Stimulated activated CD4-positive, alpha-beta T cell treated with anti-CD3 and anti-CD28 coated beads, Interleukin-4, amount 100 ng/mL, for 24 hours (primary cell): ENCODE measurements at regions not wholly inside any gene's neighbourhood (a gene's known extent, or its start where the extent isn't known, plus 50 kb on each side); places are given as distances from the start of the nearest gene placed in this dataset.
"Not testable (repeated sequence)": the region's sequence is repeated elsewhere in the genome, so short reads cannot be mapped to it uniquely, and the experiment has no call there.

Source experiments
- DNase-seq: peaks from one replicate; pipeline ENCODE4 v3.0.0-alpha.2; 2020

DNA sequence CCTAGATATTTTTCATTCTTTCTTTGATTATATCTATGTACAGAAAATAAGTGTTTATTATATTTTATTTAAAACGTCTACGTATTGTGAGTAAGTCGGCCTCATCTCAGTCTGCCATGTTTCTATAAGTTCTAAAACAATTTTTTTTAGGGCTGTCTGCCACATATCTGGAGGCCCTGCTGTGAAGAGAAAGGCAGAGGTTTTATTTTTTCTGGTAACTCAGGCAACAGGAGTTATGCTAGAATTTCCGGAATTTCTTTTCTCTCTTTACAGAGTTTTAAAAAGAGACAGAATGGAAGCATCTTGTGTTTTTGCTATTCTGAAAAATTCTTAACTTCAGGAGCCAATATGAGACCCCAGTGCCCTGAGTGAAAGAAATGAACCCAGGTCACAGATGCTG is 1124.0 kb upstream of the TENM3 start:
- DNase-seq = no peak

DNA sequence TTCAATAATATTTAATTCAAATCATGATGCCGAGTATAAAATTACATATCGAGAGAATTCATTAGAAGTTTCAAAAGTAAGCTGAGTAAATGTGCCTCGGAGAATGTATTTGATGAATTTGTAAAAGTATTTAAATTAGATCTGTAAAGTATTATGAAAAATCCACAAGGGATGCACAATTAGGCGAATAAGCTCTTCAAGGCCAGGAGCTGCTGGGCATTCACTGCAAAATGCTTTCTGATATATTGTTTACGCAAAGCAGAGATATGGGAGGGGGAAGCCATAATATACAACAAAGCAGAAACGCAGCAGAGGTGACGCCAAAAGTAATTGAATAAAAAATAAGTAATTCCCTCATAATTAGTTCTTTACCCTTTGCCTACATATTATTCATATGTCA is 1121.5 kb upstream of the TENM3 start:
- DNase-seq = no peak

DNA sequence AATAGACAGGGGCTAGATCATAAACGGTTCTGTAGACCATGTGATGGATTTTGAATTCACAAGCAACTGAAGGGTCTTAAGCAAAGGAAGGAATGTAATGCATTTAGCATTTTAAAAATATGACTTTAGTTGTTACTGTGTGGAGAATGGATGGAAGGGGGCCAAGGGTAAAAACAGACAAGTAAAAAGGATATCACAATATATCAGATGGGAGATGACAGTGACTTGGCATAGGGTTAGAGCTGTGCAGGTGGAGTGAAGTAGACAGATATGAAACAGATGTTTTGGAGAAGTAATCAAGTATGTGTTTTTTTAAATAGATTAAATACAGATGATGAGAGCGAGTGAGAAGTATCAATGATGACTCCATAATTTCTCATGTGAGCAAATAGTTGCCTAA is 1116.0 kb upstream of the TENM3 start:
- no peak for DNase-seq

GRCh38 chr4:181130317-181130716 is 1112.9 kb upstream of the TENM3 start:
- not testable (repeated sequence) for DNase-seq

- DNase-seq = no peak
Observed at GRCh38 chr4:181137351-181137750, 1105.9 kb upstream of the TENM3 start.

- no peak for DNase-seq
Observed at GRCh38 chr4:181138116-181138515, 1105.1 kb upstream of the TENM3 start.

GRCh38 chr4:181140037-181140603 is 1103.1 kb upstream of the TENM3 start:
- DNase-seq = no peak

DNA sequence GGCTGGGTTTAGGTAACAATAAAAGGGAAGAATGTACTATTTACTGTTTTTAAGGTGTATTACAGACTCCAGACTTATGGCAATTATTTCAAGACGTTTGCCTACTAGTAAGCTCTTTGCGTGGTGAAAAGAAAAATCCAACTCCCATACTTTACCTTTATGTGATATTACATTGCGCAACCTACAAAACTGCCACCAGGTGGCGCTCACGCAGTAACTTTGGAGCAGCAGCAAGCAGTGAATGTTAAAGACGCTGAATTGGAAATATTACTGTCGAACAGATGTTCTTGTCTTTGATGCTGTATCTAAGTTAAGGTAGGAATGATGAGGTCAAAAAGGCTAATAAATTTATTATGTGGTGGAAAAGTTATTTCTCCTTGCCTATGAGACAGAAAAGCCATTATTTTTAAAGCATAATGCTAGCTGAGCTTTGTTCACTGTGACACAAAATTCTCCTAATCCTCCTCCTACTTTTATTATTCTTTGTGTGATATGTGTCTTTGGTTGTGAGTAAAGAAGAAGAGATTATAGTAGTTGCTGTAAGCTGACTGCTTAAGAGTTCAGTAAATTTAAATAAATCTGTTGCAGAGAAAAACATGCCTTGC is 1099.8 kb upstream of the TENM3 start:
- DNase-seq = peak; percentile 69

DNA sequence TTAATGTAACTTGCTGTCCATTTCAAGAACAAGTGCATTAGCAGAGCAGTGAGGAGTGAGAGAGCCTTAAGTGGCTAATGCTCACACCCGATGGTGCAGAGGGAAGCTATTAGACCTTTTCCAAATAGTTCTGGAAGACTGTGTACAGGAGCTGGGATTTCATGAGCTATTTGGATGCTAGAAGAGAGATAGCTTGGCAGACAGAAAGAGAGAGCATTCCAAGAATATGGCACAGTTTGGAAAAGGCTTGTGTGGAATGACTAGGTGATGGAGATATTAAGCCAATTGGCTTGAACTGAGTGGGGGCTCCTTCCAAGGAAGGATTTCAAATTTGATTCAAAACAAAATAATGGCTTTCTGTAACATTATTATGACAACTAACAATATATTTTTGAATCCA is 1097.2 kb upstream of the TENM3 start:
- no peak for DNase-seq

GRCh38 chr4:181147416-181147951 is 1095.7 kb upstream of the TENM3 start:
- DNase-seq = no peak

GRCh38 chr4:181148470-181148869 is 1094.7 kb upstream of the TENM3 start:
- DNase-seq = no peak

DNA sequence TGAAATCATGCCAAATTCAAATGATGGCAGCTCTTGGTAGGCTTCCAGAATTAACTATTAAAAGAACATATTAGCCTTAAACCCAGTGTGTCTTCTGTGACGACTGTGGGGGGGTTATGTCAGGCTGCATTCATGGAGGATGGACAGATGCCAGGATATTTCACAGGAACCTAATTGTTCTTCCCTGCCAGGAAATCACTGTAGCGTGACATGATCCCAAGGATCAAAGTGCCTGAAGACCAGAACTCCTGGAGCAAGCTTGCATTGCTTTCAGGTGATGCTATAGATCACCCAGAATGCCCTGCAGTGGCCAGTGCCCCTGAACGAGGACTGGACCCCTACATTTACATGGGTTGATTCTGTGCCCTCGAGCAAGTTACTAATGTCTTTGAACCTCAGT is 1093.0 kb upstream of the TENM3 start:
- no peak for DNase-seq

DNA sequence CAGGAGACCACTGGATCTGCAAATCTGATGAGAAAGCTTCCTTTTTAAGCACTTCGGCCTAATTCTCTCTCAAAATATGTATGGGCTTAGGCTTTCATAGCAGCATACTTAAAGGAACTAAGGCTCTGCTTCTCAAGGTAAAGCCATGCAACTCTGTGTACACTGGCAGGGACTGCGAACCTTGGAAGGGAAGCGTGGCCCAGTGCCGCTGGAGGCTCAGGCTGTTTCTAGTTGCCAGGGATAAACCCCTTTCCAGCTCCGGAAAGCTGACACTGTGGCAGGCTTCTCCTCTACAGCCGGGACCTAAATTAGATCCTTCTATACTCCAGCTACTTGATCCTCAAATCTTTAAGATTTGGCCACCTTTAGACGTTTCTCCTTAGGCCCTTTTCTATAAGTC is 1091.3 kb upstream of the TENM3 start:
- DNase-seq = no peak

DNA sequence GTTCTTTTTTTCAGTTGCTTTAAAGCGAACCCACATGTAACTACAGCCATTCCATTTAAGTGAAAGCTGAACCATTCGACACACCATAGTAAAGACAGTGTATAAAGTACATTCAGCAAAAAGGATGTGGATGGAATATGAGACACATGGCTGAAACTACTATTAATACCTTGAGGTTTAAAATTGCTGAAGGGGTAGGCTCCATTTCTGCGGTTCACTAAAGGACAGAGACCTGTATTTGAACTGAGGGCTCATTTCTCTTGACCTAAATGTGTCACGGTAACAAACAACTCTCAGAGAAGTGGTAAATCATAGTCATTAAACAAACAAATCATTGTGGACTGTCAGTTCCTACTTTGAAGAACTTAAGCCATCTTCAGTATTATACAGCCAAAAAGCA is 1085.6 kb upstream of the TENM3 start:
- no peak for DNase-seq

DNA sequence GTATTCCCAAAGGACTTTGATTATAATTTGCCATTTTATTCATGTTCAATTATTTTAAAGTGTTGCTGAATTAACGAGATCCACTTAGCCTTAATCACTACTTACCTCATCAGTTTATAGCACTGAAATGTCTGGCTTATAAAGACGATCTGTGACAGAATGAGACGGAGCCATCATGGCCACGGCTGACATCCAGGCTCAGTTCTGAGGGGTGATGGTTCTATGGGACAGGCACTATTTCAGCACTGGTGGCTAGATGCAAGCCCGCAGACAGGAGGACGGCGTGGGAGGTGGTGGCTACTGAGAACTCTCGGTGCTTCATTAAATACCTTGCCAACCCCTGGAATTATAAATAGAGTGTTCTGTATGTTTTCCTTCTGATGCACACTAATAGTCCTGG is 1084.2 kb upstream of the TENM3 start:
- DNase-seq = no peak

DNA sequence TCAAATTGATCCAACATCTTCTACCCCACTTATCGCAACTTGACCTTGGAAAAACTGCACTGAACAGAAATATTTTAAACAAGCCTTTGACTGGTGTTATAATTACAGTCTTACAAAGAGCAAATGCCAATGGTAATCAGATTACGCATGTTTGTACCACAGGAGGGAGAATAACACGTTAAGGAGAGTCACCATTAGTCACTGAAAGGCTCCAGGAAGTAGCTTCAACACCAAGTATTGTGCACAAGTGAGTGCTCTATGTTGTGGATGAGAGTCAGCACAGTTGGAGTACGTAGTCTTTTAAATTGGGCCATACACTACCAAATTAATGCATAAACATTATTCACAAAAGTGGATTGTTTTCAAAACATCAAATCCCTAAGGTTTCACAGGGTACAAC is 1081.5 kb upstream of the TENM3 start:
- no peak for DNase-seq

DNA sequence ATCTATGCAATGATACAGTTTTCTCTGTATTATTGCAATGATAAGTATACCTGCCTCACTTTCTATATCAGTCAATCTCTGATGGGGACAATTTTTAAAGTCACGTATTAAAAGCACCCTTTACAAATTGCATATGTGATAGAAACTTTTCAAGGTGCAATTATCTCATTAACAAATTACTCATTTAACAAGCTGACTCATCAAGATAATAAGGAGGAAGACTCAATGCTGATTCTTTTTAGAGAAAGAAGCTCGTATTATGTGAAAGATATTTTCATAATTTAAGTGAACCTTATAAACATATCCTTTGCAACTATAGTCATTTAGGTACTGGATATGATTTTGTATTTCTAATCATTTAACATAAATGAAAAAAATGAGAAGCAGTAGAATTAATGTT is 1080.9 kb upstream of the TENM3 start:
- DNase-seq = no peak

DNA sequence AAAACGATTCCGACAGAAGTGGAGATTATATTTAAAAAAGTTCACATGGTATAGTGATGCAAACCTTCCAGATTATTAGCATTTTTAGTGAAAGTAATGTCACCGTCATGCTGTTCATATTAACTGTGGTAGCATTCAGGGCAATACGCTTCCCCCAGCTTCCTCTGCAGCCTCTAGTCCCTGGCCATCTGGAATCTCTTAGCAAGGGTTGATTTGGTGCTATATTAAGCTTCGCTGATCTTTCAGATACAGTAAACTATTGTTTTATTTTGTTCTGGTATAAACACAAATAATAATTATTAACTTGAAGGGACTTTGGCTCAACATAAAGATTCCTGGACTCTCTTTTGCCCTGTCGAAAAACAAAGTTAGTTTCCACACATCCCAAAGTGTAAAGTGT is 1080.5 kb upstream of the TENM3 start:
- no peak for DNase-seq

GRCh38 chr4:181166742-181167399 is 1076.3 kb upstream of the TENM3 start:
- DNase-seq = no peak

DNA sequence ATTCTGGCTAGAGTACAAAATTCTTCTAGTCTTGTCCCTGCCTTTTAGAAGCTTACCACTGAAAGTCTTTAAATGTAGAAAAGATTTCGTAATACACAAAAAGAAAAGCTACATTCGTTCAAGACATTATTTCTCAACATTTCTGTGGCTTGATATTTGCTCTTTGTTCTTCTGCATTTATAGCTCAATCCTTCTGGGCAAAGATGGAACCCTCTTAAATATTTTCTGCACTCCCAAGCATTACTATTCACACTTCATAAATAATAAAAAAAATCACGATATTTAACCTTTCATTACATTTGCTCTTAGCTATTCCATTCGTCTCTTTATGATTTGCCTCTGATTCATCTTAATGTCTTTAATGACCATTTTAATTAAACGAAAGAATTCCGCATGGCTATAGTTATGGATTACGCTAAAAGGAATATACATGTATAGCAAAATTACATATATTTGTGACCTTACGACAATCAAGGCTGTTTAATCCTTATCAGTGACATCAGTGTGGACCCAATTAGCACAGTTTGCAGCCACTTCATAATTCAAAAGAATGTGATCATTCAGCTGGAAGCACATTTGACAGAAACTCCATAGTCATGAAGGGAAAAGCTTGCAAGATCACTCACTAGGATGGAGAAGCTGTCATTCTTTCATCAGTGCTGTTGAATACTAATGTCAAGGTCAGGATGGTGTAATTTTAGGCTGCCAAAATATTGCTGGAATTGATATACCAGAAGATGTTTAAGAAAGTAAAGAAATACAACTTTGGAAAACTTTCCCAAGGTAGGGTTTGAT is 1075.0 kb upstream of the TENM3 start:
- DNase-seq = no peak

GRCh38 chr4:181173046-181173445 is 1070.2 kb upstream of the TENM3 start:
- no peak for DNase-seq

- no peak for DNase-seq
Observed at GRCh38 chr4:181176306-181176705, 1066.9 kb upstream of the TENM3 start.

GRCh38 chr4:181181331-181181730 is 1061.9 kb upstream of the TENM3 start:
- no peak for DNase-seq

- DNase-seq = no peak
Observed at GRCh38 chr4:181189751-181190150, 1053.5 kb upstream of the TENM3 start.
